Suprapubic skin (tissue), 4 donors: ENCODE measurements at regions not wholly inside any gene's neighbourhood (a gene's known extent, or its start where the extent isn't known, plus 50 kb on each side); places are given as distances from the start of the nearest gene placed in this dataset.

Source experiments
- DNase-seq, 2 donors: peaks; one replicate each; pipeline ENCODE4 v3.0.0-alpha.2; 2019; ENCODE audit warnings: low spot score in 2 of 2
- H3K27ac ChIP-seq: fragments of 200-600 bp; sonication (generic); one replicate; pipeline ENCODE4 v1.5.1; 2019
- H3K27me3 ChIP-seq: fragments of 200-600 bp; sonication (generic); one replicate; pipeline ENCODE4 v1.5.1; 2019
- H3K36me3 ChIP-seq: fragments of 200-600 bp; sonication (generic); one replicate; pipeline ENCODE4 v1.5.1; 2019
- H3K4me1 ChIP-seq: fragments of 200-600 bp; sonication (generic); one replicate; pipeline ENCODE4 v1.5.1; 2019
- H3K4me3 ChIP-seq: fragments of 200-600 bp; sonication (generic); one replicate; pipeline ENCODE4 v1.5.1; 2019; ENCODE audit warnings: mild to moderate bottlenecking
- H3K9me3 ChIP-seq: fragments of 200-600 bp; sonication (generic); one replicate; pipeline ENCODE4 v1.5.1; 2019
- EP300 ChIP-seq: sonication (generic); formaldehyde crosslinking; IDR thresholded peaks from one replicate; pipeline ENCODE4 v1.6.1; 2017; ENCODE audit warnings: antibody characterized with exemption
- POLR2A ChIP-seq, 2 donors: fragments of 450-650 bp; IDR thresholded peaks; one replicate each; pipeline ENCODE4 v1.6.1; 2017; ENCODE audit warnings: antibody characterized with exemption in 2 of 2, mild to moderate bottlenecking in 2 of 2, moderate library complexity in 2 of 2
- POLR2AphosphoS5 ChIP-seq, 3 donors: sonication (generic); formaldehyde crosslinking; IDR thresholded peaks; one replicate each; pipeline ENCODE4 v1.6.1; 2017; ENCODE audit warnings: antibody characterized with exemption in 3 of 3
- WGBS: methylation state at CpG from one replicate; pipeline ENCODE4 v1.1.5; 2018; 5-methylcytosine and 5-hydroxymethylcytosine counted together
- TF ChIP-seq, protein P1 (sequence below), 2 donors: fragments of 200-600 bp in 1 of 2; fragments of 450-650 bp in 1 of 2; sonication (generic) in 1 of 2; IDR thresholded peaks; one replicate each; pipeline ENCODE4 v1.5.1; 2016 to 2019; ENCODE audit warnings: antibody characterized with exemption in 2 of 2, mild to moderate bottlenecking in 1 of 2, moderate library complexity in 1 of 2

DNA sequence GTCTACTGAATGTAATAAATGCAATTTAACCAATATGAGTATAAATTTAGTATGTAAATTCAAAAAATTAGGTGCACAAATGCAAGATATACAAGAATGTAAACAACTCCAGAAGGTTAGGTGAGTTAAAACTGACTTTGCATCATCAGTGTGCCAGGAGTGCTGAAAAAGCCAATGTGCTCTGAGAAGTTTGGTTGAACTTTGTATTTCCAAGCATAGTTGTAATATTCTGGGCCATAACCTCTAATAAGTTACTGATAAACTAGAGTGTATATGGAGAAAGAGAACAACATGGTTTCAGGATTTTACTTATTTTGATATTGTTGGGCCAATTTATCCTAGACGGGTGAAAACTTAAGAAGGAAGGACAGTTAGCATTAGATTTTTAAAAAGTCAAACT is 876.9 kb upstream of the GHITM start:
- Histone ChIP-seq H3K36me3 (no peaks in the 10 kb centered on the region), H3K9me3 (no peaks in the 10 kb centered on the region), H3K27me3 (no peaks in the 10 kb centered on the region), H3K4me3 (no peak overlapping the region), H3K4me1 (no peaks in the 10 kb centered on the region), H3K27ac (no peak overlapping the region)
- no peak for TF ChIP-seq POLR2AphosphoS5 (IDR thresholded peaks at IDR 0.05)
- TF ChIP-seq POLR2A (IDR thresholded peaks at IDR 0.05): no peak
- TF ChIP-seq, protein P1, sequence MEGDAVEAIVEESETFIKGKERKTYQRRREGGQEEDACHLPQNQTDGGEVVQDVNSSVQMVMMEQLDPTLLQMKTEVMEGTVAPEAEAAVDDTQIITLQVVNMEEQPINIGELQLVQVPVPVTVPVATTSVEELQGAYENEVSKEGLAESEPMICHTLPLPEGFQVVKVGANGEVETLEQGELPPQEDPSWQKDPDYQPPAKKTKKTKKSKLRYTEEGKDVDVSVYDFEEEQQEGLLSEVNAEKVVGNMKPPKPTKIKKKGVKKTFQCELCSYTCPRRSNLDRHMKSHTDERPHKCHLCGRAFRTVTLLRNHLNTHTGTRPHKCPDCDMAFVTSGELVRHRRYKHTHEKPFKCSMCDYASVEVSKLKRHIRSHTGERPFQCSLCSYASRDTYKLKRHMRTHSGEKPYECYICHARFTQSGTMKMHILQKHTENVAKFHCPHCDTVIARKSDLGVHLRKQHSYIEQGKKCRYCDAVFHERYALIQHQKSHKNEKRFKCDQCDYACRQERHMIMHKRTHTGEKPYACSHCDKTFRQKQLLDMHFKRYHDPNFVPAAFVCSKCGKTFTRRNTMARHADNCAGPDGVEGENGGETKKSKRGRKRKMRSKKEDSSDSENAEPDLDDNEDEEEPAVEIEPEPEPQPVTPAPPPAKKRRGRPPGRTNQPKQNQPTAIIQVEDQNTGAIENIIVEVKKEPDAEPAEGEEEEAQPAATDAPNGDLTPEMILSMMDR (IDR thresholded peaks at IDR 0.05): no peak
- no peak for TF ChIP-seq EP300
- WGBS: 93% methylated on average over 1 of the region's 1 CpG
- no peak for DNase-seq

DNA sequence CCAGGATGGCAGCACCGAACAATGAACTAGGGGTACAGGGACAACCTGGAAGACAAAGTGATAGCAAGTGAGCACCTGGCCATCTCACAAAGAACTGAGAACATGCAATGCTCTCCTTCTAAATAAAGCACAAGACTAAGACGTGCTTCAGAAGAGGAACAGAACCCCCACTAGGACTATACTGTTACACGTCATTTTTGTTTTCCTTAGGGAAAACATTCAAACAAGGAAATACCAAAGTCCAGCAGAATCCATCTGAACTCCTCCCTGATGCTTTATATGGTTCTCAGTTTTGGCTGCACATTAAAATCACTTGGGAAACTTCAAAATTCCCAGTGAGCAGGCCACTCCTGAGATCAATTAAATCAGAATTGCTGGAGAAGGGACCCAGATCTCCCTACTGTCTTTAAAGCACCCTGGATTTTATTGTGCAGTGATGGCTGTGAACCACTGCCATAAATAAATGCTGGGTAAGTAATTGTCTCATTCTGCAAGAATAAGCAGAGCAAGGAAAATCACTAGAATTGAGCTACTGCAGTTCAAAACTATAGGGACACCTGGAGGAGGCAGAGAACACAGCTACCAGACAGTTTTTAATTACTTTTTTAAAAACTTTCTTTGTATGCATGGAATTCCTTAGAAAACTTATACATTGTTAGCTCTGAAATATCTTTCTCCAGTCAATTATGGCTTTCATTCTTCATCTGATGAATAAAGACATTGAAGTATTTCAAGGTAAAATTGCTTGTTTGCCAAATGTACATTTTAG is 866.5 kb upstream of the GHITM start:
- Histone ChIP-seq H3K27me3 (no peaks in the 10 kb centered on the region), H3K27ac (no peak overlapping the region), H3K4me3 (no peak overlapping the region), H3K9me3 (no peaks in the 10 kb centered on the region), H3K36me3 (no peaks in the 10 kb centered on the region), H3K4me1 (no peaks in the 10 kb centered on the region)
- TF ChIP-seq POLR2AphosphoS5 (IDR thresholded peaks at IDR 0.05) (no peak), EP300 (no peak), POLR2A (IDR thresholded peaks at IDR 0.05) (no peak)
- TF ChIP-seq, protein P1 (IDR thresholded peaks at IDR 0.05): no peak
- WGBS: 69% methylated on average over 3 of the region's 3 CpGs
- no peak for DNase-seq

DNA sequence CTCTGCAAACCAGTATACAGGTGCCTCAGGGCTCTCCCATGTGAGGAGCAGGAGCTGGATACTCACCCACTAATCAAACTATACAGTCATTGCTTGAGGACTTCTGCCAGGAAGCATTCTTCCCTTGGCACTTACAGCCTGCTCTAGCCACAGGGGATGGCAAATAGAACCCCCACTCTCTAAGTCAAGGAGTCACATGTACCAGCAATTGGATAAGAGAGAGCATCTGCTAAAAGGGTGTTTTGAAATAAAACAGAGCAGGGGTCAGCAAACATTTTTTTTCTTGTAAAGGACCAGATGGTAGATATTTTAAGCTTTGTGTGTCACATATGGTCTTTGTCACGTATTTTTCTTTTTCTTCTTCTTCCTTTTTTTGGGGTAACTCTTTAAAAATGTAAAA is 865.2 kb upstream of the GHITM start:
- no peaks in the 10 kb centered on the region for H3K4me1 ChIP-seq
- no peak for TF ChIP-seq EP300
- TF ChIP-seq, protein P1 (IDR thresholded peaks at IDR 0.05): no peak
- TF ChIP-seq POLR2A (IDR thresholded peaks at IDR 0.05): no peak
- TF ChIP-seq POLR2AphosphoS5 (IDR thresholded peaks at IDR 0.05): no peak
- DNase-seq: no peak
- H3K27ac ChIP-seq: no peak overlapping the region
- H3K27me3 ChIP-seq: no peaks in the 10 kb centered on the region
- no peaks in the 10 kb centered on the region for H3K36me3 ChIP-seq
- 43% methylated on average over 1 of the region's 1 CpG for WGBS
- H3K9me3 ChIP-seq: no peaks in the 10 kb centered on the region
- H3K4me3 ChIP-seq: no peak overlapping the region

DNA sequence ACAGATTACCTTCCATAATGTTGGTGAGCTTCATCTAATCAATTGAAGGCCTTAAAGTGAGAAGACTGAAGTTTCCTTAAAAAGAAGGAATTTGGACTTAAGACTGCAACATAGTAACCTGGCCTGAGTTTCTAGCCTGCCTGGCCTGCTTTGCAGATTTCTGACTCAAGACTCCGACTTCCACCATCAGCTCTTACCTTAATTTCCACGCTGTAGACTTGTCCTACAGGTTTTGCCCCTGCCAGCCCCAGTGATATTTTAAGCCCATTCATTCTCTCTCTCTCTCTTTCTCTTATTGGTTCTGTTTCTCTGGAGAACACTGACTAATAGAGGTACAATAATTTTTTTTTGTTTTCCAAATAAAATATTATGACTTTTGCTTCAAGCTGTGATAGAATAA is 862.3 kb upstream of the GHITM start:
- Histone ChIP-seq H3K4me3 (no peak overlapping the region), H3K4me1 (no peaks in the 10 kb centered on the region), H3K27me3 (no peaks in the 10 kb centered on the region), H3K9me3 (no peaks in the 10 kb centered on the region), H3K27ac (no peak overlapping the region), H3K36me3 (no peaks in the 10 kb centered on the region)
- no peak for DNase-seq
- 48% methylated on average over 2 of the region's 2 CpGs for WGBS
- TF ChIP-seq POLR2A (IDR thresholded peaks at IDR 0.05): no peak
- no peak for TF ChIP-seq EP300
- TF ChIP-seq, protein P1 (IDR thresholded peaks at IDR 0.05): no peak
- no peak for TF ChIP-seq POLR2AphosphoS5 (IDR thresholded peaks at IDR 0.05)

DNA sequence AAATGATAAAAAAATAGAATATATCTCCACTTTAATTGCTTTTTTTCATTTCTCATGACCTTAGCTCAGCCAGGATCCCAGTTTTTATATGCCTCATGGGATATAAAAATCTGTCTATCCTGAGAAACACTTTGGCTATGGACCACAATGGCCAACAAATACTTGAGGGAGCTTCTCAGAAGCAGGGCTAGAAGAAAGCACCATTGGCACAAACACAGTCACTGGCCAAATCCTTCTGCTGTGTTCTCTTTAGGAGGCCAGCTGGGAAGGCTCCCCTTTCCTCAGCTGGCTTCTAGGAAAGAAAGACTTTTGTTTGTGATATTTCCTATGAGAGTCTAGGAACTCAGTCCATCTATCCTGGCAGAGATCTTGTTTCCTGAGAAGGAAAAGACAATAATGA is 856.2 kb upstream of the GHITM start:
- no peaks in the 10 kb centered on the region for H3K9me3 ChIP-seq
- H3K4me1 ChIP-seq: no peaks in the 10 kb centered on the region
- no peak overlapping the region for H3K27ac ChIP-seq
- H3K27me3 ChIP-seq: no peaks in the 10 kb centered on the region
- no peaks in the 10 kb centered on the region for H3K36me3 ChIP-seq
- DNase-seq: no peak
- no peak overlapping the region for H3K4me3 ChIP-seq
- TF ChIP-seq POLR2A (IDR thresholded peaks at IDR 0.05) (no peak), EP300 (no peak)
- TF ChIP-seq, protein P1 (IDR thresholded peaks at IDR 0.05): no peak
